Caki2 (cell line): ENCODE measurements at regions not wholly inside any gene's neighbourhood (a gene's known extent, or its start where the extent isn't known, plus 50 kb on each side); places are given as distances from the start of the nearest gene placed in this dataset.

Experiments used
- DNase-seq: peaks from one replicate; pipeline ENCODE4 v3.0.0-alpha.2; 2015; ENCODE audit warnings: low read depth
- in situ Hi-C: cut with HindIII; loops from 2 replicates; pipeline ENCODE4 v1.10.0; 2016; ENCODE audit warnings: low sequenced_read_pairs, low pct_unique_long_range_greater_than_20kb, mixed read lengths

GRCh38 chr9:1794547-1795270 lies 220.4 kb upstream of the SMARCA2 start:
- in situ Hi-C loops = no loop called here
- no peak for DNase-seq

GRCh38 chr9:1804128-1804865 lies 210.8 kb upstream of the SMARCA2 start:
- in situ Hi-C loops = no loop called here
- no peak for DNase-seq

GRCh38 chr9:1829719-1830118 lies 185.4 kb upstream of the SMARCA2 start:
- DNase-seq = no peak
- in situ Hi-C loops = no loop called here

GRCh38 chr9:1832960-1833359 lies 182.2 kb upstream of the SMARCA2 start:
- DNase-seq = no peak
- in situ Hi-C loops = no loop called here

GRCh38 chr9:1837453-1838084 lies 177.6 kb upstream of the SMARCA2 start:
- DNase-seq = peak; percentile 1
- in situ Hi-C loops = no loop called here

- in situ Hi-C loops = no loop called here
- DNase-seq = no peak
Observed at GRCh38 chr9:1839909-1840308, 175.2 kb upstream of the SMARCA2 start.

GRCh38 chr9:1845425-1845824 lies 169.7 kb upstream of the SMARCA2 start:
- DNase-seq = no peak
- in situ Hi-C loops = no loop called here

- no peak for DNase-seq
- in situ Hi-C loops = no loop called here
Observed at GRCh38 chr9:1855726-1856125, 159.4 kb upstream of the SMARCA2 start.

- in situ Hi-C loops = no loop called here
- no peak for DNase-seq
Observed at GRCh38 chr9:1857808-1858207, 157.3 kb upstream of the SMARCA2 start.

GRCh38 chr9:1869843-1870242 lies 145.3 kb upstream of the SMARCA2 start:
- peak; percentile 1 for DNase-seq
- in situ Hi-C loops = no loop called here

GRCh38 chr9:1870915-1871314 lies 144.2 kb upstream of the SMARCA2 start:
- no peak for DNase-seq
- in situ Hi-C loops = no loop called here

GRCh38 chr9:1871626-1872419 lies 143.3 kb upstream of the SMARCA2 start:
- no peak for DNase-seq
- in situ Hi-C loops = no loop called here

- no peak for DNase-seq
- in situ Hi-C loops = no loop called here
Observed at GRCh38 chr9:1875251-1875851, 139.8 kb upstream of the SMARCA2 start.

- in situ Hi-C loops = no loop called here
- no peak for DNase-seq
Observed at GRCh38 chr9:1875921-1876448, 139.2 kb upstream of the SMARCA2 start.

GRCh38 chr9:1876891-1877496 lies 138.2 kb upstream of the SMARCA2 start:
- no peak for DNase-seq
- in situ Hi-C loops = no loop called here

- DNase-seq = no peak
- in situ Hi-C loops = no loop called here
Observed at GRCh38 chr9:1877951-1878350, 137.2 kb upstream of the SMARCA2 start.

GRCh38 chr9:1878811-1879210 lies 136.3 kb upstream of the SMARCA2 start:
- in situ Hi-C loops = no loop called here
- DNase-seq = no peak

GRCh38 chr9:1879501-1879900 lies 135.6 kb upstream of the SMARCA2 start:
- no peak for DNase-seq
- in situ Hi-C loops = no loop called here
